CD4-positive, alpha-beta T cell treated with Interleukin-1 beta for 1 hour (primary cell): ENCODE measurements at regions not wholly inside any gene's neighbourhood (a gene's known extent, or its start where the extent isn't known, plus 50 kb on each side); places are given as distances from the start of the nearest gene placed in this dataset.

ENCODE experiments used
- DNase-seq, 2 donors: peaks; one replicate each; pipeline ENCODE4 v3.0.0-alpha.2; 2020 to 2022

- DNase-seq = no peak
These were observed 97.8 kb upstream of the JAG1 start for GRCh38 chr20:10771435-10772140.

- DNase-seq = no peak
These were observed 100.7 kb upstream of the JAG1 start for GRCh38 chr20:10774357-10774943.

GRCh38 chr20:10777710-10778109, 103.9 kb upstream of the JAG1 start:
- no peak for DNase-seq

GRCh38 chr20:10779911-10780310, 106.1 kb upstream of the JAG1 start:
- no peak for DNase-seq

GRCh38 chr20:10780901-10781300, 107.1 kb upstream of the JAG1 start:
- no peak for DNase-seq

- no peak for DNase-seq
These were observed 107.7 kb upstream of the JAG1 start for GRCh38 chr20:10781526-10781925.

- DNase-seq = no peak
These were observed 110.1 kb upstream of the JAG1 start for GRCh38 chr20:10783707-10784553.

- no peak for DNase-seq
These were observed 110.9 kb upstream of the JAG1 start for GRCh38 chr20:10784554-10785183.

- no peak for DNase-seq
These were observed 112.9 kb upstream of the JAG1 start for GRCh38 chr20:10786678-10787077.

- DNase-seq = no peak
These were observed 114.3 kb upstream of the JAG1 start for GRCh38 chr20:10788055-10788454.

GRCh38 chr20:10788877-10789276, 115.1 kb upstream of the JAG1 start:
- DNase-seq = no peak

GRCh38 chr20:10789386-10789785, 115.6 kb upstream of the JAG1 start:
- DNase-seq = no peak

- no peak for DNase-seq
These were observed 116.2 kb upstream of the JAG1 start for GRCh38 chr20:10790013-10790412.

GRCh38 chr20:10792291-10792690, 118.5 kb upstream of the JAG1 start:
- DNase-seq = no peak

GRCh38 chr20:10793766-10794165, 120.0 kb upstream of the JAG1 start:
- no peak for DNase-seq

GRCh38 chr20:10794765-10795164, 121.0 kb upstream of the JAG1 start:
- no peak for DNase-seq

- DNase-seq = no peak
These were observed 121.7 kb upstream of the JAG1 start for GRCh38 chr20:10795286-10796026.

- DNase-seq = no peak
These were observed 125.0 kb upstream of the JAG1 start for GRCh38 chr20:10798811-10799210.

GRCh38 chr20:10799735-10800134, 125.9 kb upstream of the JAG1 start:
- DNase-seq = no peak

GRCh38 chr20:10800288-10800687, 126.5 kb upstream of the JAG1 start:
- no peak for DNase-seq

- no peak for DNase-seq
These were observed 128.4 kb upstream of the JAG1 start for GRCh38 chr20:10802236-10802635.

GRCh38 chr20:10805764-10806163, 132.0 kb upstream of the JAG1 start:
- no peak for DNase-seq

- no peak for DNase-seq
These were observed 132.7 kb upstream of the JAG1 start for GRCh38 chr20:10806539-10806938.
